ENCODE measurements at regions not wholly inside any gene's neighbourhood (a gene's known extent, or its start where the extent isn't known, plus 50 kb on each side); places are given as distances from the start of the nearest gene placed in this dataset.

DNA sequence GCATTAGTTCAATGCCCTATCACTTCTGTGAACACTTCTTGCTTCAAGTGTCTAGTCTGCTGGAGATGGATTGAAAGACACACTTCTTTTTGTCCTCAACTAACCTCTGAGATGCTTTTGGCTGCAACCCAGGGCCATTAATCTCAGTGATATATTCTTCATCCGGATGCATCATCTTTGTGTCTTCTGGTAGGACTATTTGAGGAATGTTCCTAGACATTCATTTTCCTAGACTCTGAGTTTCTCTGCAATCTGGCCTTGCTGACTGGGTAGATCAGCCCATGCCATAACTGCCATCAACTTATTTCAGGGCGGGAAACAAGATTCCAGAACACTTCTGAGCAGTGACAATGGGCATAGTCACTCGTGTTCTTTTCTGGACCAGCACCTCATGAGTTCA, 329.4 kb downstream of the PDGFC start:
- DNase-seq = no peak

DNA sequence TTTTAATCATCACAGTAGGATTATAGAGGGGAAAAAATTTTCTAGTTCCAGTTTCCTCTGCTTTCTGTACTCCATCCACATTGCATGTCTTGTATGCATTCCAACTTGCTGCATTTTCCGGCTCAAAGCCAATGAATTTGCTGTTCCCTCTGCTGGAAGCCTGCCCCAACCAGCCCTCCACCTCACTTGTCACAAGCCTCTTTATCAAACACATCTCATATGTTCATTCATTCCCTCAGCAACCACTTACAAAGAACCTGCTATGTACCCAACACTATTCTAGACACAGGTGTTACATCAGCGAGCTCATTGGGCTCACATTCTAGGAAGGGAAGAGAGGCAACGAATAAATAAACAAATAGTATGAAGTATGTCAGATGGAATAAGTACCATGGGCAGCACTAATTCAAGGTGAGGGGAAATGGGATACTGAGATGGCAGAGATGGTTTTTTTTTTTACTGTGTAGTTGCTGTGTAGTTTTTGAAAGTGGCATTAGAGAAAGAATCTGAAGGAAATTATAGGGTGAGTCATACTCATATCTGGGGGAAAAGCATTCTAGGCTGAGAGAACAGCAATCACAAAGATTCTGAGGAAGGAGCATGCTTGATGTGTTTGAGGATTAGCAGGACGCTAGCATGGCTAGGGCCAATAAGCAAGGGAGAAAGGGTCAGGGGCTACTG, 332.5 kb downstream of the PDGFC start:
- no peak for DNase-seq

- DNase-seq = no peak
These were observed 333.3 kb downstream of the PDGFC start for GRCh38 chr4:156638334-156638733.

- no peak for DNase-seq
These were observed 335.2 kb downstream of the PDGFC start for GRCh38 chr4:156636381-156636780.

- DNase-seq = no peak
These were observed 336.5 kb downstream of the PDGFC start for GRCh38 chr4:156635051-156635450.

DNA sequence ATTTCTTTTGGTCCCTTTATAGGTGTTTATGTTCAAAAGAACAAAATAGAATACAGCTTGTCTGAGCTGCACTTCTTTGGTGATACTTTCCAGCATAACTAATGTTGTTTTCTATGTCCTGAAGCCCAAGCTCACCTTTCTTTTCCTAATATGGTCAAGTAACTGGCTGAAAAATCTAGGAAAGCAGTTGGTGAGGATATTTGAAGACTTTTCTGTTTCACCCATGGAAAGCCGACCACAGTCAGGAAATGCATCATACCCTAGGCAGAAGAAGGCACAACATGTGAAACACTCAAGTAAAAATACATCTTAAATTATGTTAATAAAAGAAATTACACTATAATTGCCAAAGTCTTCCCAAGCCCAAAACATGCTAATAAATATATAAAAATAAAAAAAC, 337.0 kb downstream of the PDGFC start:
- no peak for DNase-seq

GRCh38 chr4:156633847-156634246, 337.8 kb downstream of the PDGFC start:
- no peak for DNase-seq

GRCh38 chr4:156628858-156629257, 342.7 kb downstream of the PDGFC start:
- DNase-seq = no peak

- DNase-seq = no peak
These were observed 348.2 kb downstream of the PDGFC start for GRCh38 chr4:156623376-156623775.

- DNase-seq = no peak
These were observed 350.8 kb downstream of the PDGFC start for GRCh38 chr4:156620786-156621185.

DNA sequence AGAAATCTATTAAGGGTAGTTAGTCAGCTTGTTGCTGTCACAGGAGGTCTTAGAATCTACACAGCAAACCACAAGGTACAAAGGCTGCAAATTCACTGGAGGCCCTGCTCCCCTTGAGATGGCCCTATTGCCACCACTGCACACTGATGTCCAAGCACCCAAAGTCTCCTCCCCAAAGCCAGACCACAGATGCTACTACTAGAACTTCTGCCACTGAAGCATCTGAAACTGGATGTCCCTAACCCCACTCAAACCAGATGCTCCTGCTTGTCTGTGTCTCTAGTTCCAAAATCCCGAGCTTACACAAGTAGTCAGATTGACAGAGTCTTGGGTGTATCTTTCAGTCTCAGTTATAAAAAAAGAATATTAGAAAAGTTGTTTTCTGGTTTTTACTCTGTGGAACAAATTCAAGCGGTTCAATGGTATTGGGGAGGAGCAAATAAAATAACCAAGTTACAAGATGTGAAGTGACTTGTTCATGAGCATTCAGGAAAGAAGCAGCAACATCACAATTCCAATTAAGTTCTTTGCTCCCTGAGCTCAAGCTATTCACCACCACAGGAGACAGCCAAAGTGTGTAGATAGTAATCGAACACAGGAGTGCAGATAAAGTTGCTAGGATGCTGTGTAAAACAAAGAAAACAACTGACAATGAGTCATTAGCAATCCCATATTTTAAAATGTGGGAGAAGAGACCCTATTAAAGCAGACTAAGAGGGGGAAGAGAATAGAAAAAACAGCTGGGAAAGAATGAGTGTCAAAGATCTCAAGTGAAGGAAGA, 352.3 kb downstream of the PDGFC start:
- DNase-seq = no peak

DNA sequence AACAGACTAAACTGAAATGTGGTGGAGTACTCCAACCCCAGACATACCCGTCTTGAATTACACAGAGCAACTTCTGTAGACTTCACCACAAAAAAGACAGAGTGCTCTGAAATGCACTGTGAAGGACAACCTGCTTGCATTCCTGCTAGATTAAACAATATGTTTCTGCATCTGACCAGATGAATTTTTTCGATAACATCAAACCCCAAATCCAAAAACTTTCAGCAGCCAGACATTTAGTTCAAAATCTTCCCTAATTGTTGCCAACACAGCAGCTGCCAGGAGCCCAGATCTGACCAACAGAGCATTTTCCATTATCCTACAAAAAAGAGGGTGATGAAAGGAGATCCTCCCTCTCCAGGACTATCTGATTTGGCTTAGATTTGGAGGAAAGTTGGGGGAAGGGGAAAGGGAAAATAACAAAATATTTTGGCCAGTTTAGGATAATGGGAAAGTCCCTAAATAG, 356.5 kb downstream of the PDGFC start:
- DNase-seq = no peak

- no peak for DNase-seq
These were observed 357.1 kb downstream of the PDGFC start for GRCh38 chr4:156614536-156614935.

- no peak for DNase-seq
These were observed 362.2 kb downstream of the PDGFC start for GRCh38 chr4:156609421-156609820.

GRCh38 chr4:156608651-156609050, 362.9 kb downstream of the PDGFC start:
- no peak for DNase-seq

- no peak for DNase-seq
These were observed 364.1 kb downstream of the PDGFC start for GRCh38 chr4:156607478-156607857.

- DNase-seq = no peak
These were observed 364.8 kb downstream of the PDGFC start for GRCh38 chr4:156606554-156607477.

DNA sequence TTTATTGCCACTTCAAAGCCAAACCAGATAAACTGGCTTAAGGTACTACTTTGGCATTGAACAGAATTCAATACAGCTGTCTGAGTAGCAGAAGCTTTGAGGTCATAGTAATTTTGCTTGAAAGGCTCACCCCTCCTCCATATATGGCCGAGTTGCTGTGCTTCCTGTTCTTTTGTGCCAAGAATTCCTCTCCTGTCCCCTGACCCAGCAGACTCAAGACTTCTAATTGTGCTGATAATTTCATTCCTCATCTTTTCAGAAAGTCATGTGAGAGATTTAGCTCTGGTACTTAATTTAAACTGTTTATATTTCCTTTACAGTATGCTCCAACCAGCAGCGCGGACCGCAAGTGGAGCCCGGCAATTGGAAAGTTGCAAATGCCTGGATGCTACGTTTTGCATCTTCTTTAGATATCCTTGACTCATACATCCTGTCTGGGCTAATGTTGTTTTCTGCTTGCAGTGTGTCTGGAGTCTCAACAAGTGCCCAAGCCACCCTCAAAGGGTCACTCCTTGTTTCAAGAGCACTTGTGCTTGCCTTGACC, 373.4 kb downstream of the PDGFC start:
- DNase-seq = no peak

DNA sequence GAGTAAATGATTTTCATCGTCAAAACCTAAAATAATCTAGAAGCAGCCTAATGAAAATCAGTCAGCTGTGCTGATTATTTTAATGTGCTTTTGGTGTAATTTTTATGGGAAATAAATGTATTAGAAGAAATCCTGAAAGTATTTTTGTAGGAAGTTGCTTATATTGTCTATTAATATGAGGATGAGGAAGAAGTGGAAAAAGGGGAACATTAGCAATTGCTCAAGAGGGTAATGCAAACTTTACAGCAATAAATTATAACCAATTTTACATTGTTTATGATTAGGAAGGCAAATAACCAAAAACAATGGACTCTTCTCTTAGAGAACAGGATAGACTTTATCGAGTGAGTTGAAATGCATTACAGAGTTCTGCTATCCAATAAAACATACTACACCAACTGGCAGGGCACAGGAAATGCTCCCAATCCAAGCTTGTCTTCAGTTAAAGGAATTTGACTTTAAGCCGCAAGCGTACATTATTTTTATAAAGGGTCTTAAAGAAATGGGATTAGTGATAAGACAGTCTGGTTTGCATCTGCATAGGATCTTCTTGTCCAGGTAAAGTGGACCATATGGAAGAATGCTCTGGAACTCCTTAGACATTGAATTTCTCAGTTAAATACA, 374.8 kb downstream of the PDGFC start:
- DNase-seq = no peak

DNA sequence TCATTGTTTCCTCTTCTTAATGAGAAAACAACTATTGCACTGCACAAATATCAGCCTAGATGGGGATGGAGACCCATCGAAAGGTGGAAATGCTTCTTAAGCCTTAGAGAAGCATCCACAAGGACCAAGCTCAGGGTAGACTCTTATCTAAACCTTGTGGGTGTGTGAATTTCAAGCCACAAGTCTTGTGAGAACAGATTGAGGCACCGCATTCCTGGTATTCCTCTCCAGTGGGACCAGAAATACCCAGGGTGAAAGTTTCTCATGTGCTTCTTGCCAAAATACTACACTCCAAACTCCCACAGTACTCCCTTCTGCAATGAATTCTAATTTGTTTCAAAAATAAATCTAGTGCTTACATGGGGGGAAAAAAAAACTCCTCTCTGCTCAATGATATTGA, 375.6 kb downstream of the PDGFC start:
- no peak for DNase-seq

DNA sequence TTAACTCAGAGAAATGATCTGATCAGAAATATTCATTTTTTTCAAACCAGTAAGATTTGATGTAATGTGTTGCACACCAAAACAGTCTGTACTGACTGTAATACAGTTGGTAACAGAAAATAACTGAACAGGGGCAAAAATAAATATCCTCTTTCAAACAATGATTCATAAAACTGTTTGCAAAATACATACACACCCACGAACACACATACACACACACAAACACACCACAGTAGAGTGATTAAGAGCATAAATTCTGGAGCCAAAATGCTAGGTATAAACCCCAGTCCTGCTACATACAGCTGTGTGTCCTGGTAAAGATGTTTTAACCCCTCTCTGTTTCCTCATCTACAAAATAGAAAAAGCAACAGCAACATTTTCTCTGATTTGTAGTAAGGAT, 376.6 kb downstream of the PDGFC start:
- no peak for DNase-seq

GRCh38 chr4:156594624-156595023, 377.0 kb downstream of the PDGFC start:
- DNase-seq = no peak

DNA sequence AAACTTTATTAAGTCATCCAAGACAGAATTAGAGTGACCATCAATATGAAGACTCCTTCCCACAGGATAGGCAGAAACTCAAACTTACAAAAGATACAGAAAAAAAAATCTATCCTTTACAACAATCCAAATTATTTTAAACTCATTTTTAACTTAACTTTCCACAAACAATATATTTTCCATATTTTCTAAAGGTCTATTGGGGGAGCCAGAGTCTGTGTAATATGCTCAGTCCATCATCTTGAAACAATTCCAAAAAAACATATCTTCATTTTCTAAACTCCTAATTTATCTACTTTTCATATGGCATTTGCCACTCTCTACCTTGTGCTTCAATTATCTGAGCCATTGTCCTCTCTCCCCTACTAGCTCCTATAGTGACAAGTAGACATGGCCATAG, 378.1 kb downstream of the PDGFC start:
- no peak for DNase-seq
